PFSK-1 (cell line): ENCODE measurements at regions not wholly inside any gene's neighbourhood (a gene's known extent, or its start where the extent isn't known, plus 50 kb on each side); places are given as distances from the start of the nearest gene placed in this dataset.

ENCODE experiments used
- FOXP2 ChIP-seq: optimal IDR thresholded peaks from 2 replicates; pipeline ENCODE3; 2011; ENCODE audit warnings: borderline replicate concordance, control low read depth, inconsistent platforms; ENCODE audit not compliant: insufficient read depth; ENCODE audit errors: extremely low read length, extremely low read depth
- POLR2AphosphoS5 ChIP-seq: IDR thresholded peaks from 2 replicates; pipeline ENCODE4 v1.6.1; 2012; ENCODE audit warnings: low read depth, mild to moderate bottlenecking, control low read depth, low read length, moderate library complexity
- SIN3A ChIP-seq: IDR thresholded peaks from 2 replicates; pipeline ENCODE4 v1.6.1; 2012; ENCODE audit warnings: mild to moderate bottlenecking, low read length, moderate library complexity, borderline replicate concordance; ENCODE audit not compliant: insufficient read depth
- TAF1 ChIP-seq: IDR thresholded peaks from 2 replicates; pipeline ENCODE4 v1.6.1; 2012; ENCODE audit warnings: low read length, control low read depth, borderline replicate concordance; ENCODE audit not compliant: insufficient read depth
- TF ChIP-seq, protein P1 (sequence below), 2 experiments: IDR thresholded peaks; 2 replicates each; pipeline versions ENCODE4 v1.6.1 to v1.8.0; 2011 to 2012; ENCODE audit warnings: low read depth in 2 of 2, low read length in 2 of 2, control low read depth in 1 of 2, inconsistent platforms in 1 of 2, mild to moderate bottlenecking in 1 of 2, moderate library complexity in 1 of 2; ENCODE audit not compliant: insufficient read depth in 1 of 2

DNA sequence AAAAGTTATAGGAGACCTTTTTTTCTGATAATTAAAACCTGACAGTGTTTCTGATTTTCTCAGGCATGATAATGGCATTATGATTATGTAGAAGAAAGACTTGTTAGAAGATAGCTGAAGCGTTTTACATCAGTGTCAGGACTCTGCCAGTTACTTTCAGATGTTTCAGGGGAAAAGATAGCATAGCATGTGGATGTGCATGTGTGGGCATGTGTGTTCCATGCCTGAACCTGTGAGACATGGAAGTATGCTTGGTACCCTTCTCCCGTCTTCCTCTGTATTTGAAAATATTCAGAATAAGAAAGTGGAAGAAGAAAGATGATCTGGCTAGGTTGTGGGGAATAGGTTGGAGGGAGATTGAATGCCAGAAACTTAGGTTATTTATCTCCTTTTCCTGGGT is 113.1 kb upstream of the PCAT7 start:
- TF ChIP-seq FOXP2 (no peak), TAF1 (no peak), POLR2AphosphoS5 (no peak), SIN3A (no peak)
- TF ChIP-seq, protein P1, sequence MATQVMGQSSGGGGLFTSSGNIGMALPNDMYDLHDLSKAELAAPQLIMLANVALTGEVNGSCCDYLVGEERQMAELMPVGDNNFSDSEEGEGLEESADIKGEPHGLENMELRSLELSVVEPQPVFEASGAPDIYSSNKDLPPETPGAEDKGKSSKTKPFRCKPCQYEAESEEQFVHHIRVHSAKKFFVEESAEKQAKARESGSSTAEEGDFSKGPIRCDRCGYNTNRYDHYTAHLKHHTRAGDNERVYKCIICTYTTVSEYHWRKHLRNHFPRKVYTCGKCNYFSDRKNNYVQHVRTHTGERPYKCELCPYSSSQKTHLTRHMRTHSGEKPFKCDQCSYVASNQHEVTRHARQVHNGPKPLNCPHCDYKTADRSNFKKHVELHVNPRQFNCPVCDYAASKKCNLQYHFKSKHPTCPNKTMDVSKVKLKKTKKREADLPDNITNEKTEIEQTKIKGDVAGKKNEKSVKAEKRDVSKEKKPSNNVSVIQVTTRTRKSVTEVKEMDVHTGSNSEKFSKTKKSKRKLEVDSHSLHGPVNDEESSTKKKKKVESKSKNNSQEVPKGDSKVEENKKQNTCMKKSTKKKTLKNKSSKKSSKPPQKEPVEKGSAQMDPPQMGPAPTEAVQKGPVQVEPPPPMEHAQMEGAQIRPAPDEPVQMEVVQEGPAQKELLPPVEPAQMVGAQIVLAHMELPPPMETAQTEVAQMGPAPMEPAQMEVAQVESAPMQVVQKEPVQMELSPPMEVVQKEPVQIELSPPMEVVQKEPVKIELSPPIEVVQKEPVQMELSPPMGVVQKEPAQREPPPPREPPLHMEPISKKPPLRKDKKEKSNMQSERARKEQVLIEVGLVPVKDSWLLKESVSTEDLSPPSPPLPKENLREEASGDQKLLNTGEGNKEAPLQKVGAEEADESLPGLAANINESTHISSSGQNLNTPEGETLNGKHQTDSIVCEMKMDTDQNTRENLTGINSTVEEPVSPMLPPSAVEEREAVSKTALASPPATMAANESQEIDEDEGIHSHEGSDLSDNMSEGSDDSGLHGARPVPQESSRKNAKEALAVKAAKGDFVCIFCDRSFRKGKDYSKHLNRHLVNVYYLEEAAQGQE (IDR thresholded peaks at IDR 0.05; ENCODE audit: insufficient read depth in 1 of 2, low read depth in 2 of 2, low read length in 2 of 2), result no peak

DNA sequence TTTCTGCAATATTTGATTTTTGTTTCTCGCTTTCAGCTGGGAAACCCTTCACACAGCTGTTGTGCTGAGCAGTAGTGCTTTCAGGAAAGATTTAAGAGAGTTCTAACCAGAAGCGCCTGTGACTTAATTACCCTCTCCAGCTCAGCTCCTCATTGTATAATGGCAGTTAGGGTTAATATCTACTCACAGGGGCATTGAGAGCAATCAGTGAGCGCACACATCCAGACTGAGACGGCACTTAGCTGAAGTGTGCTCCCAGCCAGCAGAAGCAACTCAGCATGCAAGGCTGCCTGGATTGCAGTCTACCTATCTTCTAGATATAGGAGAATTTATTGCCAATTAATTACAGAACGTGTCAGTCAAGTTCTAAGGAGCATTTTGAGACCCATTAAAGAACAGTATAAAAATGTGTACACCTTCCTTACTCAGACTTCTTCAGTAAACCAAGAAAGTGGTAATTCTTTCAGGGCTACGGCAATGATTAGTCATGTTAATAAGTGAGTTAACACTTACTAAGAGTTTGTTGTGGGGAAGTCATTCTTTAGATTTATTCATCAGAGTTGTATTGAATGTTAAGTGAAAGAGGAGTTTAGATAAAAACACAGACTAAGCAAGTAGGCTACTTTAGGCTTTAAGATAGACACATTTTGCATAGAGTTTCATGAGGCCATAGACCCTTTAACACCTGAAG is 111.7 kb upstream of the PCAT7 start:
- TF ChIP-seq FOXP2 (no peak), SIN3A (no peak), TAF1 (no peak), POLR2AphosphoS5 (no peak)
- TF ChIP-seq, protein P1 (IDR thresholded peaks at IDR 0.05; ENCODE audit: insufficient read depth in 1 of 2, low read depth in 2 of 2, low read length in 2 of 2), result no peak

DNA sequence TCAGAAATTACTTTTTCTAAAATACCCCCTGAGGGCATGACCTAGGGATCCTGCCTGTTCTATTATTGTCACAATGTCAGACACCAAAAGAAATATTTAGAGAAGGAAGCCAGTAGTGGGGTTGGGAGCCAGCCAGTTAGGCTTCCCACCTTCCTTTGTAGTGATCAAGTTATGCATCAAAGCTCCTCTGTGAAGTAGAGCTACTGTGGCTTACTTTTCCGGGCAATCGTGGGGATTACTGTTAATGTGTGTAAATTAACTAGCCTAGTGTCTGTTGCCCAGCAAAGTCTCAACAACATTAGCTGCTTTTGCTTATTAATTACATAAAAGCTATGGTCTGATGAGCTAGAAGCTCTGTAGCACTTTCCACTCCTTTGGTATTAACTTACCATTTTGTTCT is 109.0 kb upstream of the PCAT7 start:
- no peak for TF ChIP-seq FOXP2
- TF ChIP-seq, protein P1 (IDR thresholded peaks at IDR 0.05; ENCODE audit: insufficient read depth in 1 of 2, low read depth in 2 of 2, low read length in 2 of 2), result no peak
- no peak for TF ChIP-seq POLR2AphosphoS5
- no peak for TF ChIP-seq TAF1
- no peak for TF ChIP-seq SIN3A

DNA sequence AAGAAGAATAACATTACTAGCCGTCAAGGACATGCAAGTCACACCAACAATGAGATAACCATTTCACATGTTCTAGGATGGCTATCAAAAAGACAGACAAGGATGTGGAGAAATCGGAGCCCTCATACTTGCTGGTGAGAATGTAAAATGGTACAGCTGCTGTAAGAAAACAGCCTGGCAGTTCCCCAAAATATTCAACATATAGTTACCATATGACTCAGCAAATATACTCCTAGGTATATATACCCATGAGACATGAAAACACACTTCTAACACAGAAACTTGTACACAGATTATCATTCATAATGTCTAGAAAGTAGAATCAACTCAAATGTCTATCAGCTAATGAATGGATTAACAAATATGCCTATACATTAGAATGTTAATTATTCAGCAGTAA is 105.4 kb upstream of the PCAT7 start:
- no peak for TF ChIP-seq FOXP2
- TF ChIP-seq SIN3A, result no peak
- TF ChIP-seq, protein P1 (IDR thresholded peaks at IDR 0.05; ENCODE audit: insufficient read depth in 1 of 2, low read depth in 2 of 2, low read length in 2 of 2), result no peak
- no peak for TF ChIP-seq TAF1
- TF ChIP-seq POLR2AphosphoS5, result no peak

DNA sequence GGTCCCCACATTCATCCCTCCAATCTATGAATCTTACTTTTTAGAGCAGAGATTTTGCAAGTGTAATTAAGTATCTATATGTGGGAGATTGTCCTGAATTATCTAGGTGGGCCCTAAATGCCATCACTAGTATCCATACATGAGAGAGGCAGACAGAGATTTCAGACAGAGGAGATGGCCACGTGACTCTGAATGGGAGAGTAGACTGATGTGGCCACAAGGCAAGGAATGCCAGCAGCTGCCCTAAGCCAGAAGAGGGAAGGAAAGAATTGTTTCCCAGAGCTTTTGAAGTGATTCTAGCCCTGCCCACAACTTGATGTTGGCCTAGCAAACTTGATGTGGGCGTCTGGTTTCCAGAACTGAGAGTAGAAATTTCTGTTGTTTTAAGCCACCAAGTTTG is 90.1 kb upstream of the PCAT7 start:
- no peak for TF ChIP-seq TAF1
- TF ChIP-seq SIN3A, result no peak
- TF ChIP-seq, protein P1 (IDR thresholded peaks at IDR 0.05; ENCODE audit: insufficient read depth in 1 of 2, low read depth in 2 of 2, low read length in 2 of 2), result no peak
- no peak for TF ChIP-seq FOXP2
- no peak for TF ChIP-seq POLR2AphosphoS5
